ENCODE measurements at regions not wholly inside any gene's neighbourhood (a gene's known extent, or its start where the extent isn't known, plus 50 kb on each side); places are given as distances from the start of the nearest gene placed in this dataset.
"Not testable (repeated sequence)": the region's sequence is repeated elsewhere in the genome, so short reads cannot be mapped to it uniquely, and the experiment has no call there.

- H3K27me3 ChIP-seq (replicated peaks; ENCODE audit: control insufficient read depth, insufficient read depth, low read length) = no peaks in the 10 kb centered on the region
- H3K4me3 ChIP-seq (replicated peaks; ENCODE audit: low read depth, low read length) = no peak overlapping the region
- DNase-seq (ENCODE audit: extremely low read depth, insufficient read length) = peak; percentile 36
- H3K36me3 ChIP-seq (ENCODE audit: control insufficient read depth, insufficient read depth, low read length) = no peaks in the 10 kb centered on the region
- TF ChIP-seq CTCF (IDR thresholded peaks at IDR 0.05; ENCODE audit: insufficient read depth, low read length, poor library complexity, severe bottlenecking) = peak; percentile 81
Measured at GRCh38 chr10:125521721-125522680, 161.0 kb downstream of the TEX36 start.

- DNase-seq (ENCODE audit: extremely low read depth, insufficient read length) = no peak
- no peaks in the 10 kb centered on the region for H3K36me3 ChIP-seq (ENCODE audit: control insufficient read depth, insufficient read depth, low read length)
- TF ChIP-seq CTCF (IDR thresholded peaks at IDR 0.05; ENCODE audit: insufficient read depth, low read length, poor library complexity, severe bottlenecking) = no peak
Measured at GRCh38 chr10:125520968-125521367, 162.0 kb downstream of the TEX36 start.

GRCh38 chr10:125518397-125518796, 164.6 kb downstream of the TEX36 start:
- not testable (repeated sequence) for H3K4me3 ChIP-seq (replicated peaks; ENCODE audit: low read depth, low read length); DNase-seq (ENCODE audit: extremely low read depth, insufficient read length); H3K27me3 ChIP-seq (replicated peaks; ENCODE audit: control insufficient read depth, insufficient read depth, low read length); H3K36me3 ChIP-seq (ENCODE audit: control insufficient read depth, insufficient read depth, low read length)

More at GRCh38 chr10:125520968-125521367, 162.0 kb downstream of the TEX36 start:
- no peaks in the 10 kb centered on the region for H3K27me3 ChIP-seq (replicated peaks; ENCODE audit: control insufficient read depth, insufficient read depth, low read length)
- no peak overlapping the region for H3K4me3 ChIP-seq (replicated peaks; ENCODE audit: low read depth, low read length)

- no peak overlapping the region for H3K4me3 ChIP-seq (replicated peaks; ENCODE audit: low read depth, low read length)
- no peak for DNase-seq (ENCODE audit: extremely low read depth, insufficient read length)
- H3K36me3 ChIP-seq (ENCODE audit: control insufficient read depth, insufficient read depth, low read length) = no peaks in the 10 kb centered on the region
- TF ChIP-seq CTCF (IDR thresholded peaks at IDR 0.05; ENCODE audit: insufficient read depth, low read length, poor library complexity, severe bottlenecking) = no peak
- no peaks in the 10 kb centered on the region for H3K27me3 ChIP-seq (replicated peaks; ENCODE audit: control insufficient read depth, insufficient read depth, low read length)
Measured at GRCh38 chr10:125515571-125515970, 167.4 kb downstream of the TEX36 start.

- no peaks in the 10 kb centered on the region for H3K36me3 ChIP-seq (ENCODE audit: control insufficient read depth, insufficient read depth, low read length)
- TF ChIP-seq CTCF (IDR thresholded peaks at IDR 0.05; ENCODE audit: insufficient read depth, low read length, poor library complexity, severe bottlenecking) = no peak
- H3K27me3 ChIP-seq (replicated peaks; ENCODE audit: control insufficient read depth, insufficient read depth, low read length) = no peaks in the 10 kb centered on the region
- no peak overlapping the region for H3K4me3 ChIP-seq (replicated peaks; ENCODE audit: low read depth, low read length)
- no peak for DNase-seq (ENCODE audit: extremely low read depth, insufficient read length)
Measured at GRCh38 chr10:125514206-125515162, 168.5 kb downstream of the TEX36 start.
